Small intestine (tissue), 7 donors: ENCODE measurements at regions not wholly inside any gene's neighbourhood (a gene's known extent, or its start where the extent isn't known, plus 50 kb on each side); places are given as distances from the start of the nearest gene placed in this dataset.
"Not testable (repeated sequence)": the region's sequence is repeated elsewhere in the genome, so short reads cannot be mapped to it uniquely, and the experiment has no call there.

Experiments
- DNase-seq, 2 donors: peaks; one replicate each; pipeline versions ENCODE4 v3.0.0 to v3.0.0-alpha.2; 2013
- FAIRE-seq: peaks from 2 replicates; lab custom pipeline; 2012; peaks lifted over from hg19 to GRCh38; lab: Jason Lieb, UNC
- H3K27ac ChIP-seq, 3 donors: one replicate each; pipeline ENCODE4 v1.5.1; 2013; ENCODE audit warnings: low read length in 2 of 3, mild to moderate bottlenecking in 2 of 3, control low read depth in 1 of 3, inconsistent platforms in 1 of 3, low read depth in 1 of 3, moderate library complexity in 1 of 3
- H3K27me3 ChIP-seq, 3 donors: one replicate each; pipeline ENCODE4 v1.6.1; 2013; ENCODE audit warnings: low read length in 3 of 3, inconsistent platforms in 1 of 3; ENCODE audit not compliant: control insufficient read depth in 3 of 3, insufficient read depth in 3 of 3
- H3K36me3 ChIP-seq, 3 donors: one replicate each; pipeline ENCODE4 v1.6.1; 2013; ENCODE audit warnings: low read length in 3 of 3, inconsistent platforms in 1 of 3, low read depth in 1 of 3, mild to moderate bottlenecking in 1 of 3, moderate library complexity in 1 of 3; ENCODE audit not compliant: control insufficient read depth in 3 of 3, insufficient read depth in 2 of 3
- H3K4me1 ChIP-seq, 3 donors: one replicate each; pipeline ENCODE4 v1.6.1; 2013; ENCODE audit warnings: low read length in 2 of 3, inconsistent platforms in 1 of 3, low read depth in 1 of 3, mild to moderate bottlenecking in 1 of 3, moderate library complexity in 1 of 3; ENCODE audit not compliant: control insufficient read depth in 3 of 3, insufficient read depth in 2 of 3
- H3K4me3 ChIP-seq, 3 donors: one replicate each; pipeline ENCODE4 v1.5.1; 2013; ENCODE audit warnings: low read length in 3 of 3, control low read depth in 1 of 3, inconsistent platforms in 1 of 3, low read depth in 1 of 3, mild to moderate bottlenecking in 1 of 3, moderate library complexity in 1 of 3
- H3K9me3 ChIP-seq, 2 donors: one replicate each; pipeline ENCODE4 v1.6.1; 2013; ENCODE audit warnings: low read depth in 1 of 2, low read length in 1 of 2; ENCODE audit not compliant: control insufficient read depth in 2 of 2, insufficient read depth in 1 of 2
- WGBS, 3 donors: extraction: QIAGEN DNeasy Blood & Tissue Kit; methylation state at CpG; one replicate each; pipeline ENCODE4 v1.1.7; 2013; 5-methylcytosine and 5-hydroxymethylcytosine counted together
- donor health status: healthy with polysubstance abuse.
- donor health status: control.
- donor health status: control.
- donor health status: Bipolar disorder and iron deficiency.
- donor health status: healthy.

DNA sequence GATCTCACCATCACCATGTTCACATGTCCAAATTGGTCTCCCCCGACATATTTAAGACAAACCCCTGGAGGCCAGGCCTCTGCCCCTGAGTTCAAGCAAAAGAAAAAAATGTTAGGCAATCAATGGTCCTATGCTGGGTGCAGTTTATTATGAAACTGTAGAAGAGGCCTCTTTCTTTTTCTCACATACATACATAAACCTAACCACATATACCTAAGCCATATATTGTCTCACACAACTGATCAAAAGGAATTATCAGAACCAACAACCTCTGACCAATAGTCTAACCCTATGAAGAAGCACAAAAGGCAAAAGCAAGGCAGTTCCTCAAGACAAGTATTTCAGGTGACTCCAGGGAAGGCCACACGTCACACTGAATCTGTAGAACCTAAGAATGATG is 49.9 kb downstream of the ILRUN start:
- no peak overlapping the region for H3K4me3 ChIP-seq
- no peak for FAIRE-seq
- no peaks in the 10 kb centered on the region for H3K9me3 ChIP-seq
- H3K27ac ChIP-seq, result peak overlapping the region in 1 of 3 donors; percentile 4
- 94 to 100% (median 97%) methylated on average over 2 of the region's 2 CpGs for WGBS, 3 donors
- no peaks in the 10 kb centered on the region for H3K4me1 ChIP-seq
- no peak for DNase-seq
- H3K27me3 ChIP-seq, result no peaks in the 10 kb centered on the region
- H3K36me3 ChIP-seq, result peaks cover 6 to 21% (median 14%) of the 10 kb centered on the region in 3 donors

DNA sequence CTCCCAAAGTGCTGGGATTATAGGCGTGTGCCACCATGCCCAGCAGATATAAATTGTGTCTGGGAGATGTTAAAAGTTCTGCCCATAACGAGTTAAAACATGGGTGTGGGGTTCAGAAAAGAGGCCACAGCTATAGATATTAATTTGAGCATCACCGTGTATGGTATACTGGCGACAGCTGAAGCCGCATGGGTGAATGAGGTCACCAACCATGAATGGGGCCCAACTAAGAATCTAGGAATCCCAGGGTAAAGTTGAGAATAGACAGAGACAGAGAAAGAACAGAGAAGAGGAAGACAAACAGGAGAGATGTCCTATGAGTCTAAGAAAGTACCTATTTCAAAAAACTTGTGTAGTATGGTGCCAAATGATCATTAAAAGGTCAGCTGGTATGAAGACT is 50.9 kb downstream of the ILRUN start:
- FAIRE-seq, result no peak
- H3K27ac ChIP-seq, result no peak overlapping the region
- WGBS, 3 donors, result 94 to 96% (median 96%) methylated on average over 5 of the region's 5 CpGs

DNA sequence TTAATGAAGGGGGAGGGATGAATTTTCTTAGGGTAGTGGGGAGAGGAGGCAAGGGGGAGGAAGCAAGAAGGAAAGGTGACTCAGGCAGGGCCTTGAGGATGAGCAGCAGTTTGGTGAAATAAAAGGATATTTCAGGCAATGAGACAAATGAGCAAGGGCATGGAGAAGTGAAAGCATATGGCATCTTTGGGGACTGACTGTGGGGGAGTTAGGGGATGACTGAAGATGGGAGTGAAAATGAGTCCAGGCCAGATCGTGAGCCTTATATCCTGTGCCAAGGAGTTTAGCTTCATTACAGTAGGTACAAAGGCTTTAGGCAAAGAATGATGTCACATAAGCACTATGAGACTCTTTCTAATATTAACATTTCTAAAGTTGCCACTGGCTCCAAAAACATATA is 51.9 kb downstream of the ILRUN start:
- Histone ChIP-seq H3K4me3 (no peak overlapping the region), H3K36me3 (peaks cover 6 to 21% (median 14%) of the 10 kb centered on the region in 3 donors), H3K27ac (no peak overlapping the region), H3K9me3 (no peaks in the 10 kb centered on the region), H3K4me1 (peaks cover 0 to 5% (median 0%) of the 10 kb centered on the region in 3 donors), H3K27me3 (no peaks in the 10 kb centered on the region)
- 55 to 89% (median 67%) methylated on average over 1 of the region's 1 CpG for WGBS, 3 donors
- FAIRE-seq, result no peak
- no peak for DNase-seq

More for the DNA sequence above, 50.9 kb downstream of the ILRUN start:
- Histone ChIP-seq H3K4me3 (no peak overlapping the region), H3K9me3 (no peaks in the 10 kb centered on the region), H3K4me1 (no peaks in the 10 kb centered on the region), H3K27me3 (no peaks in the 10 kb centered on the region), H3K36me3 (peaks cover 6 to 21% (median 14%) of the 10 kb centered on the region in 3 donors)
- no peak for DNase-seq

DNA sequence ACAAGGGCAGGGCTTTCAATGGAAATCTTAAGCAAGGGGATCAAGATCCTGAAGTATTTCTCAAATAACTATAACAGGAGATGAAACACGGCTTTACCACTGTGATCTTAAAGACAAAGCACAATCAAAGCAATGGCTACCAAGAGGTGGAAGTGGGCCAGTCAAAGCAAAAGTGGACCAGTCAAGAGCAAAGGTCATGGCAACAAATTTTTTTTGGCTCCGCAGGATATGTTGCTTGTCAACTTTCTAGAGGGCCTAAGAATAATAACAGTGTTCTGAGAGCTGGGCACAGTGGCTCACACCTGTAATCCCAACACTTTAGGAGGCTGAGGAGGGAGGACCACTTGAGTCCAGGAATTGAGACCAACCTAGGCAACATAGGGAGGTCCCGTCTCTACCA is 54.1 kb downstream of the ILRUN start:
- 87 to 95% (median 93%) methylated on average over 3 of the region's 3 CpGs for WGBS, 3 donors
- no peak for DNase-seq
- no peak for FAIRE-seq

DNA sequence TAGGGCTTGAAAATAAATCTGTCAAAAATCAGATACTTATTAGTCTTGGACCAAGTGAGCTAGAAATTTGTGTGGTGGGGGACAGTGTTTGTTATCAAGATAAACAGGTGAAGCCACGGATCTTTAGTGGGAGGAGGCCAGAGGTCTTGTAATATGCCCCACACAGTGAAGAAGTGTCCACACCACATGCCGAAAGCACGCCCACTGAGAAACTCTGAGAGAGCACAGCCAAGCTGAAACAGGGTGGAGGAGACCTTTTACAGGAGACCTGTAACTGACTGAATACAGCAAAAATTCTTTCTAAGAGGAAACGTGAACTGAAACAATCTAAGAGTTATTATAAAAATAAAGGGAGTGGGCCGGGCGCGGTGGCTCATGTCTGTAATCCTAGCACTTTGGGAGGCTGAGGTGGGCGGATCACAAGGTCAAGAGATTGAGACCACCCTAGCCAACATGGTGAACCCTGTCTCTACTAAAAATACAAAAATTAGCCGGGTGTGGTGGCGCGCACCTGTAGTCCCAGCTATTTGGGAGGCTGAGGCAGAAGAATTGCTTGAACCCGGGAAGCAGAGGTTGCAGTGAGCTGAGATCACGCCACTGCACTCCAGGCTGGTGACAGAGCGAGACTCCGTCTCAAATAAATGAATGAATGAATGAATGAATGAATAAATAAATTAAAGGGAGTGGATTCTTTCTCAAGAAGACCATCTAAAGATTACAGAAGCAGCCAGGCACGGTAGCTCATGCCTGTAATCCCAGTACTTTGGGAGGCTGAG is 56.3 kb downstream of the ILRUN start:
- H3K36me3 ChIP-seq, result peaks cover under 1 to 22% (median 5%) of the 10 kb centered on the region in 3 donors
- not testable (repeated sequence) for DNase-seq, H3K9me3 ChIP-seq, H3K27me3 ChIP-seq, FAIRE-seq, H3K4me3 ChIP-seq
- H3K27ac ChIP-seq, result peak overlapping the region; percentile 29 to 80 (median 30)
- 84 to 90% (median 89%) methylated on average over 16 of the region's 16 CpGs for WGBS, 3 donors
- peaks cover 0 to 16% (median 0%) of the 10 kb centered on the region in 3 donors for H3K4me1 ChIP-seq

More for the DNA sequence above, 54.1 kb downstream of the ILRUN start:
- Histone ChIP-seq H3K9me3 (no peaks in the 10 kb centered on the region), H3K4me3 (no peak overlapping the region), H3K27ac (no peak overlapping the region), H3K36me3 (peaks cover 6 to 23% (median 12%) of the 10 kb centered on the region in 3 donors), H3K27me3 (no peaks in the 10 kb centered on the region), H3K4me1 (peaks cover 0 to 16% (median 0%) of the 10 kb centered on the region in 3 donors)

DNA sequence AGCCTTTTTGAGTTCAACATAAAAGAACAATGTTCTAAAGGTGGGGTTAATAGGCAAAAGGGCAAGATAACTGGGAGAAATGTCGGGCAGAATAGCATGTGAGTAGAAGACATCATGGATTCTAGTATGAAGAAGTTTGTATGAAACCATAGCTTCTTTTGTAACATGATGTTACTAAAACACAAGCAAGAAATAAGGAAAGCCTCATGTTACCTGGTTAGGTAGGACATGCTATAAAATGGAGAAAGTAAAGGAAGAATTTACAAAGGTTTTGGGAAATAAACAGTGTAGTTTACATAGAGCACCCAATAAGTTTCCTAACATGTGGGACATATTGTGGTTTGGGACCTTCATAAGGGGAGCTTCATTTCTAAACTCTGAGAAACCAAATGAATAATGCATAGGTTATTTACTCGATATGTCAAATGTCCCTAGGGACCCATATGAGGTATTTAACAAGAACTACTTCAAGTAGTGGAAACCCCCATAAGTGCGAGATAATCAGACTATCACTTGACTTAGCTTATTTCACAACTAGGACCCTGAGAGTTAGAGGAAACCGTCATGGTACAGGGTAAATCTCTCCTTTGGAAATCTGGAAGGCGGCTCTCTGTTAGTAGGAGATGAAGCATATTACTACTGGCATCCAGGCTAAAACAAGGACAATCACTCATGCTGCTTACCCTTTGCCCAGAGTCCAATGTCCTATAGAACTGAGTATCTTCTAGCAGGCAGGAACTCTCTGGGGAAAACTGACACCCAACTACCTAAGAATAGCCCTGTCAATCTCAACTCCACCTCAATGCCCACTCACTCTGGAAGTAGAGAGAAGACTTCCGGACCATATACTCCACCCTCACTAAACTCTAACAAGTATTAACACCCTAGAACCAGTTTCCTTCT is 57.5 kb downstream of the ILRUN start:
- WGBS, 3 donors, result 25 to 61% (median 33%) methylated on average over 6 of the region's 6 CpGs
- no peaks in the 10 kb centered on the region for H3K9me3 ChIP-seq
- H3K36me3 ChIP-seq, result peaks cover 0 to 21% (median 0%) of the 10 kb centered on the region in 3 donors
- peak; percentile 94 to 96 for DNase-seq
- FAIRE-seq, result no peak
- peak overlapping the region in 2 of 3 donors; percentile 80 to 84 for H3K27ac ChIP-seq
- no peaks in the 10 kb centered on the region for H3K27me3 ChIP-seq
- peaks cover 0 to 16% (median 0%) of the 10 kb centered on the region in 3 donors for H3K4me1 ChIP-seq
- no peak overlapping the region for H3K4me3 ChIP-seq

DNA sequence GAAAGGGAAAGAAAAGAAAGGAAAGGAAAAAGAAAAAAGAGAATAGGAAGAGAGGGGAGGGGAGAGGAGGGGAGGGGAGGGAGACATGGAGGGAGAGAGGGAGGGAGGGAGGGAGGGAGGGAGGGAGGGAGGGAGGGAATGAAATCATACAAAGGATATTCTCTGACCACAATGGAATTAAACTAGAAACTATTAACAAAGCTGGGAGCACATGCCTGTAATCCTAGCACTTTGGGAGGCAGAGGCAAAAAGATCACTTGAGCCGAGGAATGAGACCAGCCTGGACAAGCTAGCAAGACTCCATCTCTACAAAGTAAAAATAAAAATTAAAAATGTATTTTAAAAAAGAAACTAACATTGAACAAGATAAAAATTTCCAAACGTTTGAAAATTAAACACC is 62.8 kb downstream of the ILRUN start:
- no peaks in the 10 kb centered on the region for H3K9me3 ChIP-seq
- no peak overlapping the region for H3K27ac ChIP-seq
- 58 to 59% (median 58%) methylated on average over 2 of the region's 2 CpGs for WGBS, 3 donors
- DNase-seq, result no peak
- no peaks in the 10 kb centered on the region for H3K27me3 ChIP-seq
- no peak for FAIRE-seq
- peaks cover 0 to 21% (median under 1%) of the 10 kb centered on the region in 3 donors for H3K36me3 ChIP-seq
- H3K4me3 ChIP-seq, result no peak overlapping the region
- peaks cover 0 to 6% (median 0%) of the 10 kb centered on the region in 3 donors for H3K4me1 ChIP-seq

DNA sequence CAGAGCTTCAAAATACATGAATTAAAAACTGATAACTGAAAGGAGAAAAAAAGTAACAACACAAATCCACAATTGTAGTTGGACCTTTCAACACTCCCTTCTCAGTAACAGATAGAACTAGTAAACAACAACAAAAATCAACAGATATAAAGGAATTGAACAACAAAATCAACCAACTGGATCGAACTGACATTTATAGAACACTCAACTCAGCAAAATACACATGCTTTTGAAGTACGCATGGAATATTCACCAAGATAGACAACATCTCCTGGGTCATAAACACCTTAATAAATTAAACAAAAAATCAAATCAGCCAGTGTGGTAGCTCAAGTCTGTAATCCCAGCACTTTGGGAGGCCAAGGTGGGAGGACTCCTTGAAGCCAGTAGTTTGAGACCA is 63.3 kb downstream of the ILRUN start:
- FAIRE-seq, result no peak
- WGBS, 3 donors, result 97 to 98% (median 98%) methylated on average over 2 of the region's 2 CpGs

More for the DNA sequence above, 63.3 kb downstream of the ILRUN start:
- no peaks in the 10 kb centered on the region for H3K27me3 ChIP-seq
- H3K27ac ChIP-seq, result no peak overlapping the region
- DNase-seq, result no peak
- no peaks in the 10 kb centered on the region for H3K9me3 ChIP-seq
- H3K4me1 ChIP-seq, result peaks cover 0 to under 1% (median 0%) of the 10 kb centered on the region in 3 donors
- no peak overlapping the region for H3K4me3 ChIP-seq
- peaks cover 0 to 23% (median 2%) of the 10 kb centered on the region in 3 donors for H3K36me3 ChIP-seq
